ENCODE measurements at regions not wholly inside any gene's neighbourhood (a gene's known extent, or its start where the extent isn't known, plus 50 kb on each side); places are given as distances from the start of the nearest gene placed in this dataset.

- ChIA-PET POLR2A (no interaction called here), CTCF (interaction anchor here (1.3 kb wide), 1 partner anchor 267 kb away, joined by 3 read pairs; no protein-coding TSS in a partner anchor)
- H3K4me3 ChIP-seq (ENCODE audit: low read depth, low read length) = no peak overlapping the region
- TF ChIP-seq, protein P1, sequence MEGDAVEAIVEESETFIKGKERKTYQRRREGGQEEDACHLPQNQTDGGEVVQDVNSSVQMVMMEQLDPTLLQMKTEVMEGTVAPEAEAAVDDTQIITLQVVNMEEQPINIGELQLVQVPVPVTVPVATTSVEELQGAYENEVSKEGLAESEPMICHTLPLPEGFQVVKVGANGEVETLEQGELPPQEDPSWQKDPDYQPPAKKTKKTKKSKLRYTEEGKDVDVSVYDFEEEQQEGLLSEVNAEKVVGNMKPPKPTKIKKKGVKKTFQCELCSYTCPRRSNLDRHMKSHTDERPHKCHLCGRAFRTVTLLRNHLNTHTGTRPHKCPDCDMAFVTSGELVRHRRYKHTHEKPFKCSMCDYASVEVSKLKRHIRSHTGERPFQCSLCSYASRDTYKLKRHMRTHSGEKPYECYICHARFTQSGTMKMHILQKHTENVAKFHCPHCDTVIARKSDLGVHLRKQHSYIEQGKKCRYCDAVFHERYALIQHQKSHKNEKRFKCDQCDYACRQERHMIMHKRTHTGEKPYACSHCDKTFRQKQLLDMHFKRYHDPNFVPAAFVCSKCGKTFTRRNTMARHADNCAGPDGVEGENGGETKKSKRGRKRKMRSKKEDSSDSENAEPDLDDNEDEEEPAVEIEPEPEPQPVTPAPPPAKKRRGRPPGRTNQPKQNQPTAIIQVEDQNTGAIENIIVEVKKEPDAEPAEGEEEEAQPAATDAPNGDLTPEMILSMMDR (IDR thresholded peaks at IDR 0.05; ENCODE audit: insufficient read depth, low read length, missing control alignments) = no peak
- DNase-seq (ENCODE audit: low read depth, low spot score) = no peak
Measured at GRCh38 chr5:58046371-58046770, 413.5 kb downstream of the PLK2 start.

DNA sequence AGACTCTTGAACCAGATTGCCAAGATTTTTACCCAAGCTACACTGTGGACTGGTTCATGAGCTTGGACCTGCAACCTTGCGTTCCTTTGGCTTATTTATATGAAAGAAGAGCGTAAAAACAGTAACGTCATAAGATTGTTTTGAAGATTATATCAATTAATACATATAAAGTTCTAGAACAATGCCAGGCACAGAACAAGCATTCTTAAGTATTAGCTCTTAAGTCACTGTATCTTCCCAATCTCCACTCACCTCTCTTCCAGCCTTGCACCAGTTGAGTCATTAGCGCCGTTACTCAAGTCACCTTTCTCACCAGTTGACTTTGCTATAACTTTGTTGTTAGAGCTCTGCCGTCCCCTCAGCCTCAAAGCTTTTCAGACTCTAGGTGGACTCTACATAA lies 415.7 kb downstream of the PLK2 start:
- TF ChIP-seq, protein P1 (IDR thresholded peaks at IDR 0.05; ENCODE audit: insufficient read depth, low read length, missing control alignments) = no peak
- no peak for DNase-seq (ENCODE audit: low read depth, low spot score)
- ChIA-PET CTCF (no interaction called here), POLR2A (no interaction called here)
- H3K4me3 ChIP-seq (ENCODE audit: low read depth, low read length) = no peak overlapping the region

GRCh38 chr5:58043032-58043945 lies 416.6 kb downstream of the PLK2 start:
- TF ChIP-seq, protein P1 (IDR thresholded peaks at IDR 0.05; ENCODE audit: insufficient read depth, low read length, missing control alignments) = no peak
- no peak overlapping the region for H3K4me3 ChIP-seq (ENCODE audit: low read depth, low read length)
- DNase-seq (ENCODE audit: low read depth, low spot score) = no peak
- ChIA-PET POLR2A (no interaction called here), CTCF (no interaction called here)

DNA sequence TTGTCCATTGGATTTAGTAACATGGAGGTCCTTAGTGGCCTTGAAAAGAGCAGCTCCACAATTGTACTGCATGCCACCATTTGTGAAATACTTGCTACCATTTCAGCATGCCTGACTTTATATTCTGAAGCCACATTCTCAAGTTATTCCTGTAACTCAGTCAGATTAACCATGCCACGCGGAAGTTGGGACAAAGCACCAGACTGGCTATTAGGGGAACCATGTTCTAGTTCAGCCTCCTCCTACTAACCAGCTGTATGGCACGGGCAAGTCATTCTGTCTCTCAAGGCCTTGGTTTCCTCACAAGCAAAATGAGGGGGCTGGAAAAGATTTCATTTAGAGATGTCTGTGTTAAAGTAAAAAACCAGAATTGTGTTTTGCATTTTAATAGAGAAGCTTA lies 418.0 kb downstream of the PLK2 start:
- no peak overlapping the region for H3K4me3 ChIP-seq (ENCODE audit: low read depth, low read length)
- TF ChIP-seq, protein P1 (IDR thresholded peaks at IDR 0.05; ENCODE audit: insufficient read depth, low read length, missing control alignments) = no peak
- DNase-seq (ENCODE audit: low read depth, low spot score) = no peak
- POLR2A ChIA-PET = no interaction called here
- CTCF ChIA-PET = interaction anchor here (1.5 kb wide), 1 partner anchor 39 kb away, joined by 3 read pairs; no protein-coding TSS in a partner anchor

DNA sequence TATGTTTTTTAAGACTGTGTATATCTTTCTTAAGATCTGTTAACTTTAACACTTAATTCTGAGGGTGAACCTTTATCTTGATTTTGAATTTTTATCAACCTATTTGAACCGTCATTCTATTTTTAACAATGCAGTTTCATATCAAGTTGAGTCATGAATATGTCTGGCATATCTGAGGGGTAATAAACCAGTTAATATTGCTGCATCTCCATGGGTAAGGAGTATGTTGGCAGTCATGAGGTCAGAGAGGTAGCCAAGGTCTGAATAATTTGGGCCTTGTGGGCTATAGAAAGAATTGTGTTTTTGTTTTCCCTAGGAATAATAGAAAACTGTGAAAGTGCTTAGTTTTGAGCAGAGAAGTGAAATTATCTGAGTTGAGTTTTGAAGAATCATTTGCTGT lies 419.0 kb downstream of the PLK2 start:
- DNase-seq (ENCODE audit: low read depth, low spot score) = no peak
- ChIA-PET CTCF (interaction anchor here (0.8 to 1.5 kb wide), 2 partner anchors 16 to 38 kb away, joined by 3 to 5 read pairs; no protein-coding TSS in a partner anchor), POLR2A (no interaction called here)
- no peak overlapping the region for H3K4me3 ChIP-seq (ENCODE audit: low read depth, low read length)
- TF ChIP-seq, protein P1 (IDR thresholded peaks at IDR 0.05; ENCODE audit: insufficient read depth, low read length, missing control alignments) = no peak

- ChIA-PET CTCF (interaction anchor here (0.8 kb wide), 1 partner anchor 16 kb away, joined by 5 read pairs; no protein-coding TSS in a partner anchor), POLR2A (interaction anchor here (0.8 kb wide), 1 partner anchor 420 kb away, joined by 3 read pairs; no protein-coding TSS in a partner anchor)
- TF ChIP-seq, protein P1 (IDR thresholded peaks at IDR 0.05; ENCODE audit: insufficient read depth, low read length, missing control alignments) = no peak
- no peak for DNase-seq (ENCODE audit: low read depth, low spot score)
- no peak overlapping the region for H3K4me3 ChIP-seq (ENCODE audit: low read depth, low read length)
Measured at GRCh38 chr5:58040044-58040443, 419.8 kb downstream of the PLK2 start.

All from AG04449 (cell line).